ENCODE measurements at regions not wholly inside any gene's neighbourhood (a gene's known extent, or its start where the extent isn't known, plus 50 kb on each side); places are given as distances from the start of the nearest gene placed in this dataset.

- WGBS, 2 donors: 54 to 63% methylated on average over 3 of the region's 3 CpGs
These were observed 57.9 kb upstream of the HPF1 start for GRCh38 chr4:169815606-169816005.

GRCh38 chr4:169811476-169811875, 53.7 kb upstream of the HPF1 start:
- Histone ChIP-seq H3K36me3 (no peaks in the 10 kb centered on the region), H3K27me3 (no peaks in the 10 kb centered on the region), H3K9me3 (no peaks in the 10 kb centered on the region), H3K27ac (no peak overlapping the region), H3K4me3 (no peak overlapping the region), H3K4me1 (peaks cover 0 to 9% (median 0%) of the 10 kb centered on the region in 4 donors)
- no peak for DNase-seq (ENCODE audit: low spot score in 2 of 2)
- TF ChIP-seq POLR2A (IDR thresholded peaks at IDR 0.05): no peak
- TF ChIP-seq EP300 (IDR thresholded peaks at IDR 0.05): no peak
- no peak for TF ChIP-seq CTCF (IDR thresholded peaks at IDR 0.05)
- 26 to 30% methylated on average over 2 of the region's 2 CpGs for WGBS, 2 donors

More at GRCh38 chr4:169815606-169816005, 57.9 kb upstream of the HPF1 start:
- H3K27ac ChIP-seq: no peak overlapping the region
- no peaks in the 10 kb centered on the region for H3K27me3 ChIP-seq
- no peak for TF ChIP-seq EP300 (IDR thresholded peaks at IDR 0.05)
- TF ChIP-seq CTCF (IDR thresholded peaks at IDR 0.05): no peak
- TF ChIP-seq POLR2A (IDR thresholded peaks at IDR 0.05): no peak
- H3K4me1 ChIP-seq: peaks cover 0 to 3% (median 0%) of the 10 kb centered on the region in 4 donors
- no peaks in the 10 kb centered on the region for H3K9me3 ChIP-seq
- no peak overlapping the region for H3K4me3 ChIP-seq
- no peaks in the 10 kb centered on the region for H3K36me3 ChIP-seq
- no peak for DNase-seq (ENCODE audit: low spot score in 2 of 2)

- no peak overlapping the region for H3K27ac ChIP-seq
- H3K36me3 ChIP-seq: no peaks in the 10 kb centered on the region
- TF ChIP-seq CTCF (IDR thresholded peaks at IDR 0.05): peak; percentile 70 to 83 (median 81)
- TF ChIP-seq POLR2A (IDR thresholded peaks at IDR 0.05): no peak
- no peak overlapping the region for H3K4me3 ChIP-seq
- WGBS, 2 donors: 18 to 30% methylated on average over 6 of the region's 6 CpGs
- peak in 1 of 2 donors; percentile 75 for DNase-seq (ENCODE audit: low spot score in 2 of 2)
- H3K4me1 ChIP-seq: peaks cover 0 to 9% (median 0%) of the 10 kb centered on the region in 4 donors
- no peaks in the 10 kb centered on the region for H3K27me3 ChIP-seq
- H3K9me3 ChIP-seq: peaks cover 0 to 2% (median 0%) of the 10 kb centered on the region in 4 donors
These were observed 52.9 kb upstream of the HPF1 start for GRCh38 chr4:169810325-169811323.

- no peaks in the 10 kb centered on the region for H3K27me3 ChIP-seq
- H3K4me1 ChIP-seq: peaks cover 0 to 9% (median 0%) of the 10 kb centered on the region in 4 donors
- peaks cover 0 to 3% (median 0%) of the 10 kb centered on the region in 4 donors for H3K9me3 ChIP-seq
- no peak for DNase-seq (ENCODE audit: low spot score in 2 of 2)
- 31 to 40% methylated on average over 5 of the region's 5 CpGs for WGBS, 2 donors
- no peak for TF ChIP-seq EP300 (IDR thresholded peaks at IDR 0.05)
- TF ChIP-seq POLR2A (IDR thresholded peaks at IDR 0.05): no peak
- H3K27ac ChIP-seq: no peak overlapping the region
- H3K4me3 ChIP-seq: no peak overlapping the region
- no peaks in the 10 kb centered on the region for H3K36me3 ChIP-seq
These were observed 50.3 kb upstream of the HPF1 start for GRCh38 chr4:169807934-169808509.
